ENCODE measurements at regions not wholly inside any gene's neighbourhood (a gene's known extent, or its start where the extent isn't known, plus 50 kb on each side); places are given as distances from the start of the nearest gene placed in this dataset.

DNA sequence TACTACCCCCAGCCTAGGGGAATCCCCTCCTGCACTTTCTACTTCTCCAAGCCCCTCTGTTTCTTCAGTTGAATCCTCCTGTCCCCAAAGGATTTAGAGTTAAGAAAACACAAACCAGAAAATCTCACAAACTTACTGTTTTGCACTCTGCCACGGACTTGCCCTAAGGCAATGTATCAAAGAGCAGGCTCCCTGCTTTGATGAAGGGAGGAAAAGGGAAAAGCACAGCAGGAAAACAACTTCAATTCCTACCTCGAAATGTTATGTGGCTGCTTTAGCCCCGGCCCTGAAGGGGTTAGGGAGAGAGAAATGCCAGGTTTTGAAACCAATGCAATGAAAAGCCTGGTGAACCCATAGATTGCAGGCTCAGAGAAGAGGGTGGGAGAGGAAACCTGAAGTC is 254.7 kb downstream of the MAN2A1 start:
- TF ChIP-seq CTCF (IDR thresholded peaks at IDR 0.05) (no peak), POLR2A (IDR thresholded peaks at IDR 0.05) (no peak)
